ENCODE measurements at regions not wholly inside any gene's neighbourhood (a gene's known extent, or its start where the extent isn't known, plus 50 kb on each side); places are given as distances from the start of the nearest gene placed in this dataset.

GRCh38 chr15:39041979-39042495 lies 477.4 kb upstream of the RASGRP1 start:
- DNase-seq = no peak
- WGBS, 2 donors = 76 to 80% methylated on average over 4 of the region's 4 CpGs

GRCh38 chr15:39051626-39052322 lies 487.2 kb upstream of the RASGRP1 start:
- H3K27ac ChIP-seq = no peak overlapping the region
- H3K36me3 ChIP-seq = no peaks in the 10 kb centered on the region
- H3K27me3 ChIP-seq = no peaks in the 10 kb centered on the region
- H3K4me1 ChIP-seq = no peaks in the 10 kb centered on the region
- intact Hi-C loops (cut with DNase I) = no loop called here
- TF ChIP-seq POLR2A (IDR thresholded peaks at IDR 0.05) = no peak
- no peak for TF ChIP-seq CTCF (IDR thresholded peaks at IDR 0.05)
- DNase-seq = no peak
- H3K9me3 ChIP-seq = peaks cover 0 to 14% (median 9%) of the 10 kb centered on the region in 3 donors
- WGBS, 2 donors = 83 to 86% methylated on average over 4 of the region's 4 CpGs
- no peak overlapping the region for H3K4me3 ChIP-seq

More at GRCh38 chr15:39041979-39042495, 477.4 kb upstream of the RASGRP1 start:
- no peak overlapping the region for H3K27ac ChIP-seq
- TF ChIP-seq POLR2A (IDR thresholded peaks at IDR 0.05) (no peak), CTCF (IDR thresholded peaks at IDR 0.05) (no peak)
- no peaks in the 10 kb centered on the region for H3K36me3 ChIP-seq
- H3K27me3 ChIP-seq = no peaks in the 10 kb centered on the region
- H3K4me1 ChIP-seq = no peaks in the 10 kb centered on the region
- H3K9me3 ChIP-seq = no peaks in the 10 kb centered on the region
- intact Hi-C loops (cut with DNase I) = no loop called here
- no peak overlapping the region for H3K4me3 ChIP-seq

- Histone ChIP-seq H3K36me3 (no peaks in the 10 kb centered on the region), H3K27ac (no peak overlapping the region), H3K27me3 (no peaks in the 10 kb centered on the region), H3K4me3 (no peak overlapping the region), H3K9me3 (peaks cover 0 to 14% (median 9%) of the 10 kb centered on the region in 3 donors), H3K4me1 (no peaks in the 10 kb centered on the region)
- intact Hi-C loops (cut with DNase I) = no loop called here
- DNase-seq = no peak
- TF ChIP-seq CTCF (IDR thresholded peaks at IDR 0.05) = no peak
- no peak for TF ChIP-seq POLR2A (IDR thresholded peaks at IDR 0.05)
Measured at GRCh38 chr15:39052323-39052705, 487.7 kb upstream of the RASGRP1 start.

GRCh38 chr15:39053480-39053879 lies 488.9 kb upstream of the RASGRP1 start:
- H3K27ac ChIP-seq = no peak overlapping the region
- TF ChIP-seq CTCF (IDR thresholded peaks at IDR 0.05) (no peak), POLR2A (IDR thresholded peaks at IDR 0.05) (no peak)
- intact Hi-C loops (cut with DNase I) = no loop called here
- no peaks in the 10 kb centered on the region for H3K27me3 ChIP-seq
- DNase-seq = no peak
- H3K4me3 ChIP-seq = no peak overlapping the region
- H3K4me1 ChIP-seq = no peaks in the 10 kb centered on the region
- H3K9me3 ChIP-seq = peaks cover 0 to 14% (median 9%) of the 10 kb centered on the region in 3 donors
- no peaks in the 10 kb centered on the region for H3K36me3 ChIP-seq

- 64 to 74% methylated on average over 5 of the region's 5 CpGs for WGBS, 2 donors
- peaks cover 0 to 11% (median 5%) of the 10 kb centered on the region in 3 donors for H3K9me3 ChIP-seq
- no peak for DNase-seq
- no peaks in the 10 kb centered on the region for H3K4me1 ChIP-seq
- no peaks in the 10 kb centered on the region for H3K27me3 ChIP-seq
- H3K4me3 ChIP-seq = no peak overlapping the region
- H3K36me3 ChIP-seq = no peaks in the 10 kb centered on the region
- H3K27ac ChIP-seq = no peak overlapping the region
- TF ChIP-seq POLR2A (IDR thresholded peaks at IDR 0.05) = no peak
- no peak for TF ChIP-seq CTCF (IDR thresholded peaks at IDR 0.05)
- intact Hi-C loops (cut with DNase I) = no loop called here
Measured at GRCh38 chr15:39054128-39054732, 489.6 kb upstream of the RASGRP1 start.

Data from esophagus squamous epithelium (tissue), 5 donors.